ENCODE measurements at regions not wholly inside any gene's neighbourhood (a gene's known extent, or its start where the extent isn't known, plus 50 kb on each side); places are given as distances from the start of the nearest gene placed in this dataset.

- DNase-seq (ENCODE audit: low read depth, low spot score) = no peak
These were observed 59.6 kb upstream of the CDH13 start for GRCh38 chr16:82567175-82567574.

DNA sequence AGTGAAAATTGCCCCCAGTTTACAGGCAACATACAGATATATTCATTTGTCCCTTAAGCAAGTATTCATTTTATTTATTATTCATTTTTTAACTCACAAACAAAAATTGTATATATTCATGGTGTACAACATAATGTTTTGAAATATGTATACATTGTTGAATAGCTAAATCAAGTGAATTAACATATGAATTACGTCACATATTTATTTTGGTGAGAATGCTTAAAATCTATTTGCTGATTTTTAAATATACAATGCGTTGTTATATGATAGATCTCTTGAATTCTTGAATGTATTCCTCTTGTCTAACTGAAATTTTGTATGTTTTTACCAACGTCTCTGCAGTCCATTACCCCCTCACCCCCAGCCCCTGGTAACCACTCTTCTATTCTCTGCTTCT lies 63.4 kb upstream of the CDH13 start:
- DNase-seq (ENCODE audit: low read depth, low spot score) = no peak

GRCh38 chr16:82562183-82562683 lies 64.5 kb upstream of the CDH13 start:
- DNase-seq (ENCODE audit: low read depth, low spot score) = no peak

DNA sequence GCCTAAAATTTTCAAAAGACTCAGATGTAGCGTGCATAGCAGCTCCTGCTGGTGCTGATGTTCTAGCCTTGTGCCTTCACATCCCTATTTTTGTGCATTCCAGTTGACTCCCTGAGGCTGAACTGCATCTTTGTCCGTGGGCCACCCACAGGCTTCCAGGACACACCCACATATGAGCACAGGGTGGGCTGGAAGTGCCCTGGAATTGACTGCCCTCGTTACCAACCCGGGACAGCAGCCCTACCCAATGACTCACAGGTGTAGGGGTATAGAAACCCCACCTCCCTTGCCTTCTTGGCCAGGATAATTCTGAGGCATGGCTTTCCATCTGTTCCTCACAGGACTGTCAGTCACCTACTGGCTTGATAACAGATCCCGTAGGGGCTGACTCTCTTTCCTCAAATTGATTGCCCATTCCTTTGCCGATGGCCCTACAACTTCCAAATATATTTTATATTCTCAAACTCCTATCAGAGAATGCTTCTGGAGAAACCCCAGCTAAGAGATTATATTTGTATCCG lies 65.9 kb upstream of the CDH13 start:
- no peak for DNase-seq (ENCODE audit: low read depth, low spot score)

DNA sequence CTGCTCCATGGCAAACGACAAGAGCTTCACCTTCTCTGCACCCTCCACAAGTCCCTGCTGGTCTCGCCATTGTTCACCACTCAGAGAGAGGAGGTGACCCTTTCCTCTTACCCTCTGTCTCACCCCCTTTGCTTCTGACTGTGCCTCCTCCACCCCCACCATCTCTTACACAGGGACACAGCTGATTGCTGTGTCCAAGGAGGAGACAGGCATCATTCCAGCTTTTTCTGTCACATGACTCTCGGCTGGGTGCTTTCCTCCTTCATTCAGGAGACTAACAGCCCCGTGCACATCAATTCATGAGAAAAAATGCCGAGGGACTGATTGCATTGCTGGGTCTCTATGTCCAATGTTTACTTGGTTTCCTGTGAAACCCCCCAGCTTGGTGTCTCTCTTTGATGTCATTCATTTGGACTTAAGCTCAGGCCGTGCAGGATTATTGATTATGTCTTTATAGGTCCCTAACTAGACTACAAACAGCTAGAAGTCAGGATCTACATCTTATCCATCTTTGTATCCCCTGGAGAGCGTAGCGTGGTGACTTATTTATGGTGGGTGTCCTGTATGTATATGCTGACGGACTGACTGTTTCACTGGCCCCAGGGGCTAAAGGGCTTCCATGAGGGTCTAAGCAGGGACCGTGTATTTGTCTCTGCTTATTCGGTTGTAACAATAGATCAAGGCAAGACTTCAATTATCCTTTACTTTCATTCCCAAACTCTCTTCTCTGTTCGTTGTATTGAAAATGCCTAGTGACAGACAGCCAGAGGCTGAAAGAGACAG lies 82.2 kb upstream of the CDH13 start:
- no peak for DNase-seq (ENCODE audit: low read depth, low spot score)

DNA sequence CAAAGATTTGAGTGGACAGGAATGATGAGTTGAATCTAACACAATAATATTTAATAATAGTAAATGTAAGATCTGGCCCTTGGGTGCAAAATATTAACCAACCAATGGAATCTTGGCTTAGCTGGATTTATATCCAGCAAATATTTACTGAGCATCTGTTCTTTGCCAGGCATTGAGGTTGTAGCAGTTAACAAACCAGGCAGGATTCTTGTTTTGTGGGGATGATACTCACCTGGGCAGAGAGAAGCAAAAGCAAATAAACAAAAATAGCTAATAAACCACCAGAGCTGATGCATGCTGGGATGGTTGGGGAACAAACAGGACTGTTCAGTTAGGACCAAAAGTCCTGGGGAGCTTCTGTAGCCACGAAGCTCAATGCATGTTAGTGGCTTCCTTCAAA lies 84.1 kb upstream of the CDH13 start:
- no peak for DNase-seq (ENCODE audit: low read depth, low spot score)

DNA sequence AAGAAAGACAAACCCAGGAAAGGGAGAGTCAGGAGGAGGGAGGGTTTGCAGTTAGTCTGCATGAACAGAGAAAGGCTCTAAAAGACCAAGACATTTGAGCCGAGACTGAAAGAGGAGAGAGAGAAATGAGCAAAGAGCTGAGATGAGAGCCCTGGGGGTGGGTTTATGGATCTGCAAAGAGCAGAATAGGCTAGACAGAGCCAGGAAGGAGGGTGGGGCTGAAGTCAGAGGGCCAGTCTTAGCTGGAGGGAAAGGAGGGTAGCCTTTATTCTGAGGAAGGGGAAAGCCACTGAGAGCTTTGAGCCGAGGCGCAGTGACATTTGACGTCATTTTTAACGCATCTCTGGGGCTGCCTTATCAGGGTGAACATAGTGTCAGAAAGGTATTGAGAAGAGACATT lies 85.7 kb upstream of the CDH13 start:
- DNase-seq (ENCODE audit: low read depth, low spot score) = no peak

GRCh38 chr16:82535764-82536163 lies 91.0 kb upstream of the CDH13 start:
- DNase-seq (ENCODE audit: low read depth, low spot score) = no peak

GRCh38 chr16:82535262-82535661 lies 91.5 kb upstream of the CDH13 start:
- no peak for DNase-seq (ENCODE audit: low read depth, low spot score)

GRCh38 chr16:82533189-82533588 lies 93.6 kb upstream of the CDH13 start:
- no peak for DNase-seq (ENCODE audit: low read depth, low spot score)

DNA sequence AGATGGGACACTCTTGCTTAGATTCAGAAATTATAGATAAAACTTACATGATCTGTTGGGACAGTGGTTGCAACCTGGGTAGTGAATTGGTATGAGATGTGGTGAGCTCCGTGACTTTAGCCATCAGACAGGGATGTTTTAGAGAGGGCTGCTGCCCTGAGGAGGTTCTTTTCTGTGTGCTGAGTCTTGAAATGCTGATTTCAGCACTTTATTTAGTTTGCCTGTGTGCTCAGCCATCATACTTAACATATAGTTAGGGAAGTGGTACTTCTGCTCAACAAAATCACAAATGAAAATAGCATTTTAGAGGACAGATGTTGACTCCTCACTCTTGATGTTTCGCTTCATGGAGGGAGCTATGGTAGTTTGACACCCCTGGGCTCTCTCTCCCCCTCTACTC lies 95.9 kb upstream of the CDH13 start:
- no peak for DNase-seq (ENCODE audit: low read depth, low spot score)

DNA sequence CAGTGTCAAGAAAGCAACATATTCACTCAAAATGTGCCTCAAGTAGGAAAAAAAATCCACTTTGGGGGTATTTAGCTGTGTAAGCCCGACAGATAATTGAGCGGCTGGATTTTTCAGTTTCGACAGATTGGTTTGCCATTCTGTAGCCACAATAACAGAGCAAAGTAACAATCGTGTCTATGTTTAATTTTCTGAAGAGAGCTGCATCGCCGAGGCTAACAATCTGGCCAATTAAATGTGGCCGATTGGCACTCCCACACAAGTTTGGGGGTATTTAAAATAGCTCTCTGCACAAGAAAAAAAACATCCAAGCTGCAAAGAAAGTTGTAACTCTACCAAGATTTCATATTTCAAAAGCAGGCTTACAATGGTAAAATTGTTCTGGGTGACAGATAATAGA lies 99.7 kb upstream of the CDH13 start:
- no peak for DNase-seq (ENCODE audit: low read depth, low spot score)

GRCh38 chr16:82524976-82525375 lies 101.8 kb upstream of the CDH13 start:
- no peak for DNase-seq (ENCODE audit: low read depth, low spot score)

- DNase-seq (ENCODE audit: low read depth, low spot score) = no peak
These were observed 103.0 kb upstream of the CDH13 start for GRCh38 chr16:82523815-82524214.

- no peak for DNase-seq (ENCODE audit: low read depth, low spot score)
These were observed 104.7 kb upstream of the CDH13 start for GRCh38 chr16:82522026-82522425.

DNA sequence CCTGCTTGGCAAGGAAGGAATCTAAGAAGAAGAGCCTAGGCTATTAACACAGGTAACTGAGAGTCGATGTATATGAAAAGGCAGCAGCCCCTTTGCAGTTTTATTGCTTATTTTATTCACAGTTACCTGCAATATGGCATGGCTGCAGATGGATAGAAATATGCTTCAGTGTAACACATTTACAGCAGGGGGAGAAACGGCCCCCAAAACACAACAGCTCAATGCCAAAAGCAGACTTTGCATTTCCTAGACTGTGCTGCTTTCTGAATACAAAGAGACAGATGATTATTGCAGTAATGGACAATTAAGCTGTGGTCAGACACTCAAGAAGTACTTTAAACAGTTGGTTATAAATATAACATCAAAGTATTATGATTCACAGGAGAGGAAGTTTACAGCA lies 108.0 kb upstream of the CDH13 start:
- no peak for DNase-seq (ENCODE audit: low read depth, low spot score)

GRCh38 chr16:82514262-82514661 lies 112.5 kb upstream of the CDH13 start:
- no peak for DNase-seq (ENCODE audit: low read depth, low spot score)

- no peak for DNase-seq (ENCODE audit: low read depth, low spot score)
These were observed 115.9 kb upstream of the CDH13 start for GRCh38 chr16:82510789-82511305.

GRCh38 chr16:82509691-82510430 lies 116.9 kb upstream of the CDH13 start:
- no peak for DNase-seq (ENCODE audit: low read depth, low spot score)

DNA sequence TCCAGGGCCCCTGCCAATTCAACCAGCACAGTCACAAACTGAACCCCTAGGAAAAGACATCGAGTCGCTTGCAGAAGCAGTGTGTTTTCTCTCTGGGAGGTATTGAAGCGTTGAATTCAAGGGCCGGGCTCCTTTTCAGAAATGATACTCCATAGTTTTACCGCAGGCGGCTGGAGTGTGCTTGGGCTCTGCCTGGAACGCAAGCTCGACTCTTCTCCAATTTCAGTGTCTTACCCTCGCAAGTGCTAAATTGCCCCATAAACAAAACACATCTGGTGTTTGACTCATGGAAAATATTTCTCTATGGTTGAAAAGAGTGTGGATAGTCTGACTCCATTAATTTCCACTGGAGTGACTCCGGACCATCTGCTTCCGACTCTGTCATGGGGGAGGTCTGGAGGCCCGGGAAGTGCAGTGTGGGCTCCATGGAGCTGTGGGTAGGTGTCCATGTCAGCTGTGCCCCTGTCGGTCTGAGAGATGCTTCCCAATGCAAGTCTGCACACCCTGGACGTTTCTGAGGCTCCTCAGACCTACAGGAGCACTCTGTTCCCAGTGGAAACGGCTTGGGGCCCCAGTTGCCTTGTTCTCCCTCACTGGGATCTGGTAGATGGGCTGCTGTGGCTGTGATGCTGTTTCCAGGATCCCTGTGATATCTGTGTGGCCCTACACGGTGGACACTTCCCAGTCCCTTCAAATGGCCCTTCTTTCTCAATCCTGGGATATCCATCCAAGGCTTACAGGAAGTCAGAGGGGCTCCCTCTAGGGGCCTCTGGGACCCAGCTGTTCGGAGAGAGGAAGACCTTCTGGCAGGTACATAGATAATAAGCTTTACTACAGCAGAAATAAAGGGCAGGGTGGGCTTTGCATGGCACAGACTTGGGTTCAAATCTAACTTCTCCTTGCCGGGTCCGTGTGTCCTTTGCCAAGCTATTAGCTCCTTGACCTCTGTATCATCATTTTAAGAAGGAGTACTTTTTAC lies 119.8 kb upstream of the CDH13 start:
- no peak for DNase-seq (ENCODE audit: low read depth, low spot score)

GRCh38 chr16:82504836-82505235 lies 121.9 kb upstream of the CDH13 start:
- no peak for DNase-seq (ENCODE audit: low read depth, low spot score)
